Activated naive CD4-positive, alpha-beta T cell treated with anti-CD3 and anti-CD28 coated beads, Interleukin-2, amount 10 ng/mL, durations not matched to agents 7 days and 5 days (primary cell): ENCODE measurements at regions not wholly inside any gene's neighbourhood (a gene's known extent, or its start where the extent isn't known, plus 50 kb on each side); places are given as distances from the start of the nearest gene placed in this dataset.
"Not testable (repeated sequence)": the region's sequence is repeated elsewhere in the genome, so short reads cannot be mapped to it uniquely, and the experiment has no call there.

Experiments
- CTCF ChIA-PET: fragments of 350-600 bp; sonication (Branson Sonifier 250); formaldehyde crosslinking; loops from one replicate; lab custom pipeline; 2021; ENCODE audit warnings: antibody characterized with exemption; lab: Charles Lee
- DNase-seq: peaks from one replicate; pipeline ENCODE4 v3.0.0-alpha.2; 2020
- H3K27ac Mint-ChIP-seq: one replicate; pipeline ENCODE4 v1.8.0; 2021; ENCODE audit warnings: mild to moderate bottlenecking, moderate library complexity, mixed read lengths
- H3K27me3 Mint-ChIP-seq: one replicate; pipeline ENCODE4 v1.8.0; 2021; ENCODE audit warnings: mild to moderate bottlenecking, mixed read lengths
- H3K36me3 Mint-ChIP-seq: one replicate; pipeline ENCODE4 v1.8.0; 2021; ENCODE audit warnings: mixed read lengths
- H3K4me1 Mint-ChIP-seq: one replicate; pipeline ENCODE4 v1.8.0; 2021; ENCODE audit warnings: mixed read lengths
- H3K4me3 Mint-ChIP-seq: one replicate; pipeline ENCODE4 v1.8.0; 2021; ENCODE audit warnings: mild to moderate bottlenecking, moderate library complexity, mixed read lengths
- H3K9me3 Mint-ChIP-seq: one replicate; pipeline ENCODE4 v1.8.0; 2021; ENCODE audit warnings: mixed read lengths

- Mint-ChIP-seq H3K27ac (no peak overlapping the region), H3K36me3 (no peaks in the 10 kb centered on the region), H3K27me3 (peaks cover 6% of the 10 kb centered on the region), H3K9me3 (peaks cover 2% of the 10 kb centered on the region), H3K4me3 (no peak overlapping the region), H3K4me1 (no peaks in the 10 kb centered on the region)
- CTCF ChIA-PET: no interaction called here
- DNase-seq: no peak
Measured at GRCh38 chr3:15887261-15887660, 89.5 kb upstream of the ANKRD28 start.

DNA sequence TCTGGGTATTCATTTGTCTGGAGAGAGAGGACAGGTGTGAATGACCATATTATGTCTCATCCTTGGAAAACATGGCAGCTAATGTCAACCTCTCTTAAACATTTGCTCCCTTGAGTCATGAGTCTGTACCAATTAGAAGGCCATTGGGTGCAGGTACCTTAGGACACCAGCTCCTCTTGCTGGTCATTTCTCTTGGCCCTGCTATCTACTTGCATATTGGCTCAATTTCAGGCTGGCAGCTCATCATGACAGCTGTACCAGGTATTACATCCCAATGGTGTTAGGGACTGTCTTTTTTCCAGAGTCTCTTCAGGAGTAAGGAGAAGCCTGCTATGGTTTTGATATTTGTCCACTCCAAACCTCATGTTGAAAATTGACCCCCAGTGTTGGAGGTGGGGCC, 92.2 kb upstream of the ANKRD28 start:
- CTCF ChIA-PET: no interaction called here
- Mint-ChIP-seq H3K4me3 (no peak overlapping the region), H3K27ac (no peak overlapping the region), H3K36me3 (no peaks in the 10 kb centered on the region), H3K4me1 (no peaks in the 10 kb centered on the region), H3K27me3 (peaks cover 6% of the 10 kb centered on the region), H3K9me3 (peaks cover 2% of the 10 kb centered on the region)
- DNase-seq: no peak

DNA sequence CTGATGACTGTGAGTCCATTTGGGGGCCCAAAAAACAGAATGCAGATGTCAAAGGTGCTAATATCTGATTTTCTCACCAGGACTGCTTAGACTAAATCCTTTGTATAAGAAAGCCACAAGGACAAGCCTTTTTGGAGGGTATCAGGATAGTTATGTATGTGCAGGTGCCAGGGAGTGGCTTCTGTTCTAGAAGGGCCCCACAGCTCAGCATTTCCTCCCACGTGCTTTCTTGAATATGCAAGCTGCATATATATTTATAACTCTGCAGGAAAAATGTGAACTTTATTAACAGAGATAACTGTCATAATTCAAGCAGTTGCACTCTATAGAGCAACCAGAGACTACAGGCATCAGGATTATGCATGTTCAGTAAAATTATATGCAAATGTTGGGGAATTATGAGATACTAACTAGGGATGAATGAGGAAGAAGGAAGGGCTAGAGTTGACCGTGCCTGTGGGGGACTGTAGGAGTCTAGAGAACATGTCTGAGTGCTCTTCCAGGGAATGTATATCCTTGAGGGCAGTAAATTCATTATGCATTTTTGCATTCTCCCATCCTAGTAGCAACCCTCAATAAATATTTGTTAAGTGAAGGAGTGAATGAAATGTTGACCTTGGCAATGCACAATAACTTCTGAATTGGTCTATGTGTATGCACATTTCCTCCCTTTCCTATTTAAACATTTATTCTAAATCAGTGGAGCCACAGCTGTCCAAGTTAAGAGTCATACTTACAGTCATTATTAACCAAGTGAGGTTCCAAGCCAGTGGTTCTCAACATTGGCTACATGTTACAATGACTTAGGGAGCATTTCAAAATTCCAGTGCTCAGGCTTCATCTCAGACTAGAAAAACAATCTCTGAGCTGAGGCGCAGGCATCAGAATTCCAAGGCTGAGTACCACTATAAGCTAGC, 94.8 kb upstream of the ANKRD28 start:
- Mint-ChIP-seq H3K27ac (no peak overlapping the region), H3K9me3 (peaks cover 2% of the 10 kb centered on the region), H3K4me3 (no peak overlapping the region), H3K4me1 (no peaks in the 10 kb centered on the region), H3K36me3 (no peaks in the 10 kb centered on the region), H3K27me3 (no peaks in the 10 kb centered on the region)
- DNase-seq: no peak
- CTCF ChIA-PET: interaction anchor here (0.7 to 0.8 kb wide), 2 partner anchors 81 to 169 kb away, joined by 3 read pairs; no protein-coding TSS in a partner anchor

- no peaks in the 10 kb centered on the region for H3K36me3 Mint-ChIP-seq
- H3K4me3 Mint-ChIP-seq: no peak overlapping the region
- H3K27ac Mint-ChIP-seq: no peak overlapping the region
- CTCF ChIA-PET: no interaction called here
- no peak for DNase-seq
- no peaks in the 10 kb centered on the region for H3K27me3 Mint-ChIP-seq
- no peaks in the 10 kb centered on the region for H3K4me1 Mint-ChIP-seq
- no peaks in the 10 kb centered on the region for H3K9me3 Mint-ChIP-seq
Measured at GRCh38 chr3:15894382-15894781, 96.6 kb upstream of the ANKRD28 start.

- H3K27me3 Mint-ChIP-seq: no peaks in the 10 kb centered on the region
- no peaks in the 10 kb centered on the region for H3K36me3 Mint-ChIP-seq
- CTCF ChIA-PET: no interaction called here
- no peak overlapping the region for H3K4me3 Mint-ChIP-seq
- no peak for DNase-seq
- no peaks in the 10 kb centered on the region for H3K9me3 Mint-ChIP-seq
- no peak overlapping the region for H3K27ac Mint-ChIP-seq
- H3K4me1 Mint-ChIP-seq: no peaks in the 10 kb centered on the region
Measured at GRCh38 chr3:15896500-15896899, 98.7 kb upstream of the ANKRD28 start.

GRCh38 chr3:15899388-15899787, 101.6 kb upstream of the ANKRD28 start:
- no peaks in the 10 kb centered on the region for H3K9me3 Mint-ChIP-seq
- H3K27me3 Mint-ChIP-seq: no peaks in the 10 kb centered on the region
- DNase-seq: no peak
- CTCF ChIA-PET: no interaction called here
- no peaks in the 10 kb centered on the region for H3K4me1 Mint-ChIP-seq
- H3K36me3 Mint-ChIP-seq: no peaks in the 10 kb centered on the region
- H3K4me3 Mint-ChIP-seq: no peak overlapping the region
- H3K27ac Mint-ChIP-seq: no peak overlapping the region

DNA sequence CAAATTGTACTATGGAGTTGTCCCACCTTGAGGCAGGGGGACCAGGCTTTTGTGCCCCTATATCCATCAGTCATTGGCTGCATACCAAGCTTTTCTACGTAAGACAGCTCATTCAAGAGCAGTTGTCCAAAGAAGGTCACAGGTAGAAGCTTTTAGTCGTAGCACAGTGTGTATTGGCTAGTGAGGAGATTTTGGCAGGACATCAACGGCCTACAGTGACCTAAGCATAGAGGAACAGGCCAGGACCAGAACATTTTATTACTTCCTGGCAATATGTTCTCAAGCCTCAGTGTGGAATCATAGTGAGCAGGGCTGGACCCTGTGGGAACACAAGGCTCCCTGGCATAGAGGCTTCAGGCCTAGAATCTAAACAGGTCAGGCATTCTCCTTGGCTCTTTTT, 105.4 kb upstream of the ANKRD28 start:
- Mint-ChIP-seq H3K27ac (no peak overlapping the region), H3K9me3 (peaks cover 3% of the 10 kb centered on the region), H3K4me3 (no peak overlapping the region), H3K4me1 (no peaks in the 10 kb centered on the region), H3K27me3 (peaks cover 9% of the 10 kb centered on the region), H3K36me3 (no peaks in the 10 kb centered on the region)
- no peak for DNase-seq
- CTCF ChIA-PET: no interaction called here

GRCh38 chr3:15903759-15904720, 106.3 kb upstream of the ANKRD28 start:
- Mint-ChIP-seq H3K27me3 (peaks cover 9% of the 10 kb centered on the region), H3K4me1 (no peaks in the 10 kb centered on the region), H3K4me3 (no peak overlapping the region), H3K9me3 (peaks cover 3% of the 10 kb centered on the region), H3K27ac (no peak overlapping the region), H3K36me3 (no peaks in the 10 kb centered on the region)
- CTCF ChIA-PET: no interaction called here
- DNase-seq: no peak

GRCh38 chr3:15905041-15905440, 107.3 kb upstream of the ANKRD28 start:
- Mint-ChIP-seq H3K4me1 (no peaks in the 10 kb centered on the region), H3K27me3 (peaks cover 9% of the 10 kb centered on the region), H3K27ac (no peak overlapping the region), H3K36me3 (no peaks in the 10 kb centered on the region), H3K4me3 (no peak overlapping the region), H3K9me3 (peaks cover 3% of the 10 kb centered on the region)
- no peak for DNase-seq
- CTCF ChIA-PET: no interaction called here

DNA sequence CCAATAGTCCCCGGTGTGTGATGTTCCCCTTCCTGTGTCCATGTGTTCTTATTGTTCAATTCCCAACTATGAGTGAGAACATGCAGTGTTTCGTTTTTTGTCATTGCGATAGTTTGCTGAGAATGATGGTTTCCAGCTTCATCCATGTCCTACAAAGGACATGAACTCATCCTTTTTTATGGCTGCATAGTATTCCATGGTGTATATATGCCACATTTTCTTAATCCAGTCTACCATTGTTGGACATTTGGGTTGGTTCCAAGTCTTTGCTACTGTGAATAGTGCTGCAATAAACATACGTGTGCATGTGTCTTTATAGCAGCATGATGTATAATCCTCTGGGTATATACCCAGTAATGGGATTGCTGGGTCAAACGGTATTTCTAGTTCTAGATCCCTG, 109.6 kb upstream of the ANKRD28 start:
- DNase-seq, H3K27ac Mint-ChIP-seq, H3K27me3 Mint-ChIP-seq, CTCF ChIA-PET, H3K4me1 Mint-ChIP-seq, H3K36me3 Mint-ChIP-seq, H3K4me3 Mint-ChIP-seq: not testable (repeated sequence)
- H3K9me3 Mint-ChIP-seq: peaks cover 11% of the 10 kb centered on the region

GRCh38 chr3:15918988-15919387, 121.2 kb upstream of the ANKRD28 start:
- H3K27ac Mint-ChIP-seq: no peak overlapping the region
- no peaks in the 10 kb centered on the region for H3K36me3 Mint-ChIP-seq
- H3K4me3 Mint-ChIP-seq: no peak overlapping the region
- peaks cover 3% of the 10 kb centered on the region for H3K27me3 Mint-ChIP-seq
- CTCF ChIA-PET: interaction anchor here (0.5 kb wide), 1 partner anchor 79 kb away, joined by 3 read pairs; no protein-coding TSS in a partner anchor
- H3K9me3 Mint-ChIP-seq: peaks cover 4% of the 10 kb centered on the region
- peaks cover 3% of the 10 kb centered on the region for H3K4me1 Mint-ChIP-seq
- no peak for DNase-seq

DNA sequence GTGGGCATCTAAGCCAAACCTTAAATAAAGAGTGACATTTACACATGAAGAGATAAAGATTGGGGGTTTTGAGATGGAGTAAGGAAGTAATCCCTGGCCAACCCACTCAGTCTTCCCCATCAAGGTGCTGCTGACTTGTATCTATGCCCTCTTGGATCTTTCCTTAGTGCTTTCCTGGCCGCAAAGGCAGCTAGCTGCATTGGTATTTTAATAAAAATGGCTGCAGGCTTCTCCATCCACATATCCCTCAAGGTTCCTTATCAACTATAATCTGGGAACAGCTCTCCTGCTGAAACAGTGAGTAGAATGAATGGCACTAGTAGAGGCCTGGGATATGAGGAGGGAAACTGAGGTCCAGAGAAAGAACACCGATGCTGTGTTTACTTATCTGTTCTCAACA, 122.2 kb upstream of the ANKRD28 start:
- H3K36me3 Mint-ChIP-seq: no peaks in the 10 kb centered on the region
- no peak overlapping the region for H3K27ac Mint-ChIP-seq
- no peak overlapping the region for H3K4me3 Mint-ChIP-seq
- CTCF ChIA-PET: no interaction called here
- H3K27me3 Mint-ChIP-seq: peaks cover 3% of the 10 kb centered on the region
- H3K9me3 Mint-ChIP-seq: no peaks in the 10 kb centered on the region
- peaks cover 3% of the 10 kb centered on the region for H3K4me1 Mint-ChIP-seq
- no peak for DNase-seq

DNA sequence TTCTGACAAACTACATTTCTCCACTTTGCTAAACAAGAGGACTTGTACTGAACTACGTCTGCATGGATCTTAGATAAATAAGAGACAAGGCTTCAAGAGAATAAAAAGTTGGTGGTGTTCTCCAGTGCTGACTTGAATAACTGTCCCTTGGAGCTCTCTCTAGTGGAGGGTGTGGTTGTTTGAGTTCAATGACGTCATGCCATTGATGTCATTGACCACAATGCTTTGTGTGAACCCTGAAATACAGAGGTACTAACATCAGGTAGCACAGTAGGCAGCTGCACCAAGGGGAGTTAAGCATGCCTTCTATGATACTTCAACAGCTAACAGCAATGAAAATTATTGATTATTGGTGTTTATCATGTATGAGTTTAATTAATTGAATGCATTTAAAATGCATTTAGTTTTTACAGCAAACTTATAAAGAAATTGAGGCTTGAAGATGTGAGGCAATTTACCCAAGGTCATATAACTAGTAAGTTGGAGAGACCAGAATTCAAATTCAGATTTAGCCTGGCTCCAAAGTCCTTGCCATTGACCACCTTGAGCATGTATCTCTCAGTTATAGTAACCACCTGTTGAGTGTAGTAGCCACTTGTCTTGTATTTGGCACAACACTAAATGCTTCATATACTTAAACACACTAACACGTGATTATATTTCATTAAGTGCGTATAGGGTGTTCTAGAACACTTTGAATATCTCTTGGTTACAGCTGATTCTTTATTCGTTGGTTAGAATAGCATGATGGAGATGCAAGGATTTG, 126.0 kb upstream of the ANKRD28 start:
- H3K4me1 Mint-ChIP-seq: peaks cover 3% of the 10 kb centered on the region
- no peaks in the 10 kb centered on the region for H3K36me3 Mint-ChIP-seq
- no peak overlapping the region for H3K27ac Mint-ChIP-seq
- peaks cover 7% of the 10 kb centered on the region for H3K27me3 Mint-ChIP-seq
- DNase-seq: no peak
- H3K9me3 Mint-ChIP-seq: no peaks in the 10 kb centered on the region
- H3K4me3 Mint-ChIP-seq: no peak overlapping the region
- CTCF ChIA-PET: interaction anchor here (0.7 kb wide), 1 partner anchor 34 kb away, joined by 3 read pairs; no protein-coding TSS in a partner anchor

DNA sequence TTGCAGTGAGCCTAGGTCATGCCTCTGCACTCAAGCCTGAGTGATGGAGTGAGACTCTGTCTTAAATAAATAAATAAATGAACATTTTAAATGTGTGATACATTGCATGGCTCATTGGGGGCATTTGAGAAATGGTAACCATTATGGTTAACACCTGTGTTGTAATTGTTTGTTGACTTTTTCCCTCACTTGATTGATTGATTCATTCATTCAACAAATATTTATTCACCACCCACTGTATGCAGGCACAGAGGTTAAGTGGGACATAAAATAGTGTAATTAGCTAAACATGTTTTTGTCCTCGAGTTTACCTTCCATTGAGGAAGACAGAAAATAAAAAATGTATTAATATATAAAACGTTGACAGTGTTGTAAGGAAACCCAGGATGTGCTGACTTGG, 127.1 kb upstream of the ANKRD28 start:
- H3K4me1 Mint-ChIP-seq: peaks cover 3% of the 10 kb centered on the region
- no peaks in the 10 kb centered on the region for H3K36me3 Mint-ChIP-seq
- H3K9me3 Mint-ChIP-seq: no peaks in the 10 kb centered on the region
- H3K27me3 Mint-ChIP-seq: peaks cover 8% of the 10 kb centered on the region
- DNase-seq: no peak
- H3K27ac Mint-ChIP-seq: no peak overlapping the region
- H3K4me3 Mint-ChIP-seq: no peak overlapping the region
- CTCF ChIA-PET: no interaction called here
